Stimulated activated CD4-positive, alpha-beta T cell treated with anti-CD3 and anti-CD28 coated beads, TNF-alpha, amount 100 ng/mL, for 24 hours (primary cell): ENCODE measurements at regions not wholly inside any gene's neighbourhood (a gene's known extent, or its start where the extent isn't known, plus 50 kb on each side); places are given as distances from the start of the nearest gene placed in this dataset.

Source experiments
- DNase-seq, 3 experiments: peaks; one replicate each; pipeline ENCODE4 v3.0.0-alpha.2; 2020; ENCODE audit warnings: low read depth in 3 of 3

DNA sequence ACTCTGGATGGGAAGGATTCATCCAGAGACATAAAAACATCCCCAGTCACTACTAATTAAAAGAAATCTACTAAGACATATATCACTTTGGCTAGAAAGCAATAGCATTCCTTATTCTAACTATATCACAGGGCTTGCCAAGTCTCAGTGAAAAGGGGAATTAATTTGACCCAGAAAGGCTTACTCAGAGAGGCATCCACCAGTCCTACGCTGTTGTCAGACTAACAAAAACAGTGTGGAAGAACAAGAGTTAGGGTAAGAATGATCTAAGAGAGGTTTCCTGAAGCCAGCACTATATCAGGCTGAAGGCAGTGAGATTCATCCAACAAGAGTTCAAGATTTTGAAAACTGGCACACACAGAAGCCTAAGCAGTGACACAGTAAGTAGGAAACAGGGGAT is 126.1 kb downstream of the GDAP2 start:
- DNase-seq, result no peak

DNA sequence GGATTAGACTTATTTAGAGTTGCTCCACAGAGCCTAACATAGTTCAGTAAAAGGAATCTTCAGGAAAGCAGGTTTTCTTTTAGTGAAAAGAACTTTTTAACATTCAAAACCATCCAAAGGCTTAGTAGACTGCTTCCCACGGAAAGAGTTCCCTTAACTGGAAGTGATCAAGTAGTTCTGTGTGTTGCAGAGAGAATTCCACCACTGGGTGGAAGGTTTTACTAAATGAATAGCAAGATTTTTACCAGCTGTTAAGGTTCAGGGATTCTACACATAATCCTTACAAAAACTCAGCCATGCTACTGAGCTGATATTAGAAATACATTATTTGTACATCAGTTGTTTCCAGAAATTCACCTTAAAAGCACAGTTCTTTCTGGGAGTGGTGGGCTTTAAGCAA is 119.7 kb downstream of the GDAP2 start:
- no peak for DNase-seq

DNA sequence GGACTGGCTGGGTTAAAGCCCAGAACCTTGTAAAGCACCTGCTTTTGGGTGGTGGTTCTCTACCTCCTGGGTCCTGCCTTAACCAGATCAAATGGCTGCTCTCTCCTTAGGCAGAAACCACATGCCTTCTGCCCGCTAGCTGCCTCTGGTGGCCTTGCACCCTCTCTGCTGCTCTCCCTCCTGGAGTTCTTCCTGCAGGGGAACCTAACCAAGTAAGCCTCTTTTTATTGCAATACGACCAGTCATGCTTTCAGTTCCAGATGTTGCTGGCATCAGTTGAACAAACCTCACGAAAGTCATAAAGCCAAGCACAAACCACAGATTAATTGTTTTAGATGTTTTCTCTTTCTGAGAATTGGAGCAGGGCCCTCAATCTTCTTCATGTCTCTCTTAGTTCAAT is 118.9 kb downstream of the GDAP2 start:
- DNase-seq, result no peak

DNA sequence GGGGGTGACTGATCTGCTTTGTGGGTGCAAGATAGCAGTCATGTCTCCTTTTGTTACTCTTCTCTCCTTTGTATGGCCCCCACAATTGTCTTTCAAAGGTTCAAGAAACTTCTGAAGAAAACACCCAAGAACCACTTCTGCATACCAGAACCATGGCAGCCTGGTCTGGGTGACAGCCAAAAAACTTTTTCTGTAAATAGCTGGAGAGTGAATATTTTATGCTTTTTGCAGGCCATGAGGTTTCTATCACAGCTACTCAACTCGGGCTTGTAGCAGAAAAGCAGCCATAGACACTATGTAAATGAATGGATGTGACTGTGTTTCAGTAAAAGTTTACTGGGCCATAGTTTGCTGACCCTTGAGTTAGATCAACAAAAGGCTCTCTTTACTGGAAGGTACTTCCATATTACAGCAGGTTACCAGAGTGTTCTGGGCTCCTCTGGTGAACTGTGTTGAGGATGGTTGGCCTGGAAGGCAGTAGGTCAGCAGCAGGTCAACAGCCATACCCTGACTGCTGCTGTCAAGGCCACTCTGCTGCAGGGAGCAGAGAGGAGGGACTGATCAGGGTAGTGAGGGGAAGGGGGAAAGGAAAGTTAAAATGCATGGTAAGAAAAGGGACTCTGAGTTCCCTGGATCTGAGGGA is 116.4 kb downstream of the GDAP2 start:
- no peak for DNase-seq
